HG03558 (cell line): ENCODE measurements at regions not wholly inside any gene's neighbourhood (a gene's known extent, or its start where the extent isn't known, plus 50 kb on each side); places are given as distances from the start of the nearest gene placed in this dataset.
"Not testable (repeated sequence)": the region's sequence is repeated elsewhere in the genome, so short reads cannot be mapped to it uniquely, and the experiment has no call there.

Experiments used
- ATAC-seq: cut with Tn5 transposase; IDR thresholded peaks from one replicate; pipeline ENCODE4 v1.9.1; 2021; ENCODE audit warnings: moderate number of reproducible peaks; ENCODE audit not compliant: unreplicated experiment; ENCODE audit errors: extremely low read depth

DNA sequence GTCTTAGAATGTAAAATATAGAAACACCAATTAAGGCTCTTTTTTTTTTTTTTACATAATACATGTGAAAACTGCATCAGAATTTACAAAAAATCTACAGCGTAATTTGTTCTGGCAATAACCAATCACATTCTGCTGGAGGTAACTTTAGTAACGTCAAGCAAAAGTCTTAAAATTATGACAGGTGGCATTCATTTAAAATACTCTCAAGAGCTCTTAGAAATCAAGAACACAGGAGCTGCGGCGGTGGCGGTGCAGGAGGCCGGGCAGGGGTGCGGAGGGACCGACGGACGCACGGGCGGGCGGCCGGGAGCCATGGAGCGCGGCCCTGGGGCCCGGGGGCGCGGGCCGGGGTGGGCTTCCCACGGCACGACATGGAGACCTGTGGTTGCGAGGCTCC, 202.4 kb downstream of the USP22 start:
- not testable (repeated sequence) for ATAC-seq

DNA sequence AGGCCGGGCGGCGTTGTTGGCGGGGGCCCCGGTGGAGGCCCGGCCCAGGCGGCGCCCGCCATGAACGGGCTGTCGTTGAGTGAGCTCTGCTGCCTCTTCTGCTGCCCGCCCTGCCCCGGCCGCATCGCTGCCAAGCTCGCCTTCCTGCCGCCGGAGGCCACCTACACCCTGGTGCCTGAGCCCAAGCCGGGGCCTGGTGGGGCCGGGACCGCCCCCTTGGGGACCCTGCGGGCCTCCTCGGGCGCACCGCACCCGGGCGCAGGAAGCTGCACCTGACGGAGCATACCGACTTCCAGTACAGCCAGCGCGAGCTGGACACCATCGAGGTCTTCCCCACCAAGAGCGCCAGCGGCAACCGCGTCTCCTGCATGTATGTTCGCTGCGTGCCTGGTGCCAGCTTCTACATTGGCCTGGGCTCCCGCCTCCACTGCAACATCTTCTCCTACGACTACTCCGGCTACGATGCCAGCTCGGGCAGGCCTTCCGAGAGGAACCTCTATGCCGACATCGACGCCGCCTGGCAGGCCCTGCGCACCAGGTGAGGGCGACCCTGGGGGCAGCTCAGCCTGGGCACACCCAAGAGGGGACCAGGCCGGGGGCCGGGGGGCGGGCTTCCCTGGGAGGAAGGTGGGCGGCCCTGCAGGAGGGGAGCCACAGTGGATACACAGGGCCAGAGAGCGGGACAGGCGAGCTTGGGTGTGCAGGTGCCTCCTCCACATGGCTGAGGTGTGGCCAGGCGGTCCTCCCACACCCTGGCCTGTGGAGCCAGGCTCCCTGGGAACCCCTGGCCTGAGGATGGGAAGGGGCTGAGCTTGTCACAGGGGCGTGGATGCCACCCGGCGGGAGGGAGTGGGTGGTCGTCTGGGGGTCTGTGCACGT, 201.6 kb downstream of the USP22 start:
- ATAC-seq: not testable (repeated sequence)

DNA sequence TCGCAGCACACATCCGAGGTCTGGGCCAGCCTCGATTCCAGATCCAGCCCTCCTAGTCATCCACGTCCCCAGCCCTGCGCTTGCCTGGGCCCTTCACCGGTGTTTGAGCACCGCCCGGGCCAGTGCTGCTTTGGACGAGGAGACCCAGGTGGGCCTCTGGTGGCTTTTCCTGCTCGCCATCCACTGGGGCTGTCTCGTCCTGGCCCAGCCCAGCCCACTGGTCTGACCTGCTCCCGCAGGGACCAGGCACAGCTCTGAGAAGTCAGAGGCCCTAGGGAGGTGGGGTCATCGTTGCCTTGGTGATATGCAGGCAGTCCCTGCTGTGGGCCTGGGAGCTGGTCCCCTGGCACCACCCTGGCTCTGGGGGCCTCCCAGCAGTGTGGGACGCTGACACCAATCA, 200.8 kb downstream of the USP22 start:
- not testable (repeated sequence) for ATAC-seq

DNA sequence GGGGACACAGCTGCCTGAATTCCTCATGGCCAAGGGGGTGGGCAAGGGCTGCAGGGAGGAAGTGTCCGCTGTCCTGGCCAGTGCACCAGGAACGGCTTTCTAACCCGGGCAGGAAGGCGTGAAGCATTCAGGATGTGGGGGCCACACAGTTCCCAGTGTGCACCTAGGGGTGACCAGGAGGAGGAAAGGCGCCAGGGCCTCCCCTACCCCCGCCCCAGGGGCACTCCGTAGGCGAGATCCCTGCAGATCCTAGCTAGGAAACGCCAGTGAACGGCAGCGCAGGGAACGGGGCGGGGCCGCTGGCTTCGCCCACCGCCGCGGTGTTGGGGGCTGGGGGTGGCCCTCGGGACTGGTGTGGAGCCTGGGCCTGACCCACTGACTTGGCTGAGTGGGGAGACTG, 199.6 kb downstream of the USP22 start:
- ATAC-seq: not testable (repeated sequence)

DNA sequence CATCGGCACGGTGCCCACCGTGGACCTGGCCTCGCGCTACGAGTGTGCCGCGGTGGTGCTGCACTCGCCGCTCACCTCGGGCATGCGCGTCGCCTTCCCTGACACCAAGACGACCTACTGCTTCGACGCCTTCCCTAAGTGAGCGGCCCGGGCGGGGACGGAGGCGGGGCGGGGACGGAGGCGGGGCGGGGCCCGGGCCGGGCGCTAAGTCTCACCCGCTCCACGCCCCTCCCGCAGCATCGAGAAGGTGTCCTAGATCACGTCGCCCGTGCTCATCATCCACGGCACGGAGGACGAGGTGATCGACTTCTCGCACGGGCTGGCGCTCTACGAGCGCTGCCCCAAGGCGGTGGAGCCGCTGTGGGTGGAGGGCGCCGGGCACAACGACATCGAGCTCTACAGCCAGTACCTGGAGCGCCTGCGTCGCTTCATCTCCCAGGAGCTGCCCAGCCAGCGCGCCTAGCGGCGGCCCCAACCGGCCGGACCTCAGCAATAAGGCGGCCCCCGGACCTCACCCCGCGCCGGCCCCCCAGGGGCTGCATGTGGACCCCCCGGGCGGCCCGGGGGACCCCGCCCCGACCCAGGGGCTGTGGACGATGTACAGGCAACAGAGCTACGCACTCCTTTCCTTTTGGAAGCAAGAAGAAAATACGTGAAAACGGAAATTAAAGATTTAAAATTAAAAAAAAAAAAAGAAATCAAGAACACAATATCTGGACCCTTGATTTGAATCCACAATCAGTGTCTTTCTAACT, 198.8 kb downstream of the USP22 start:
- not testable (repeated sequence) for ATAC-seq

DNA sequence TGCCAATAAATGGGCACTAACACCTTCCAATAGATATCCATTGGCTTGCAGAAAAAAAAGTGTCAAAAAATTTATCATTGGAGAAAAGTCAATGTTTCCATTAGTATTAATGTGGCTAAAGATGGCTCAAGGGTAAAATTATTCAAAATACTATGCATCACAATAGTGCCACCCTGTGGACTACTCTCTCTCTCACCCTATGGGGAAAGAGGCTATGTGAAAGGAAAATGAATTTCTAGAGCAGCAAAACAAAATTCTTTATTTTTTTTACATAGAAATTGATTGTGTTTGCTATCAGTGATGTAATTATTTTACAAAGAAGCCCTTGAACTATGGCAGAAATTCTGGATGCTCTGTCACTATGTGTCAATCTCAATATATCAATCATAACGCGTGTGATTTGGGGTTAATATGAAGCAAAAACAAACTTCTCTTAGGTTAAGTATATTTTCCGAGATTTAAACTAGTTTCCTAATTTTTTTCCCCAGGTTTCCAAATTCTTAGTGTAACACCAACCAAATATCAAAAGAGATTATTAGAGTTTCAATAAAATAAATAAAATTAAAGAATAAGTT, 193.9 kb downstream of the USP22 start:
- ATAC-seq: not testable (repeated sequence)

DNA sequence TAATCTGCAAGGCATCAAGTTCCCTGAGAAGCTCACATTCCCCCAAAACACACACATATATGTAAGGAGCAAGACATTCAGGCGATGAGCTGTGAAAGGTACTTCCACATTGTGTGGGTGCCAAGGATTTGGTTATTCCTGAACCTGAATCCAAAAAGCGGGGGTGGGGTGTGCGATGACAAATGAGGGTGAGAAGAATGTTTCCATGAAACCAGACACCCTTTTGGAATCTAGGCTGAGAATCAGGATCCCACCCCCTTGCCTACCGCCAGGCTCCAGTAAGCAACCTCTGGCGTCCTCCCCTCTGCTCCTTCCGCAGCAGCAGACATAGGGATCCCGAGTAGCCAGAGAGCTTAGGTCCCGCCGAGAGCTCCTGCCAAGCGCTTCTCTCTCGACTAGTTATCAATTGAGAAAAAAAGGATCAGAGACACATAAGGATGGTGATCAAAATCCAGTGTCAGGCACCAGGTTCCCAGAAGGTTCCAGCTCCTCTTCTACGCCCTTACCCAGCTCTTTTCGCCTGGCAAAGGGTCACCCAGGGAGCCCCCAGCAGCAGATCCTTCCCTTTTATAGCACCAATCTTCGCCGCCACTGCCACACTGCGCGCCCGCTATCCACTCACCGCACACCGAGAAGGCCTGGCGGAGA, 191.1 kb downstream of the USP22 start:
- not testable (repeated sequence) for ATAC-seq

DNA sequence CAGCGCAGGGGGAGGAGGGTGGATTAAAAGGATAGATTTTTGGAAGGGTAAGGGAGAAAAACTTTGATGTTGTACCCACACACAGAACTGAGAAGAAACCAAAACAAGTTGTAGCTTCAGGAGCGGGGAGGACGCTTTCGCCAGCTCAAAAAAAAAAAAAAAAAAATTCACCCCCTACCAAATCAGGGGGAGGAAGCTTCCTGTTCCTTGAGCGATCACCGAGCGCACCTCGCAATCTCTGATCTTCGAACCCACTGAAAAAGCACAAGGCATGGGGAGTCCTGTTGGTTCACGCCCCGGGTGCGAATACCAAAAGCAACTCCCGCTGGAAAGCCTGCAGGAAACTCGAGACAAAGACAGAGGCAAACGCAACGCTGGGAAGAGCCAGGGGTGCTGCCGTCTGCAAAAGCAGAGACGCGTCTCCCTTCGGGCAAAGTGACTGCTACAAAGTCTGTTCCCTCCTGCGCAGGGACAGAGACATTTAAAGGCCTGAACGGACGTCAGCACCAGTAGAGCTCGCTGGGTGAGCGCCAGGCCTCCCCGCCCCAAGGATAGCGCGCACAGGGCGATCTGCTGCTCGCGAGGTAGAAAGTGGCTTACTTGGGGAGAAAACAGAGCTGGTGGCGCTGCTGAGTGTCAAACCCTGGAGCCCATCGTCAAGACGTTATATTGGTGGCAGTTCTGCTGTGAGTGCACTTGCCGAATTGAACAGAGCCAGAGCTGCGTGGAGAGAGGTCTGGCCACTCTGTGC, 190.4 kb downstream of the USP22 start:
- no peak for ATAC-seq

DNA sequence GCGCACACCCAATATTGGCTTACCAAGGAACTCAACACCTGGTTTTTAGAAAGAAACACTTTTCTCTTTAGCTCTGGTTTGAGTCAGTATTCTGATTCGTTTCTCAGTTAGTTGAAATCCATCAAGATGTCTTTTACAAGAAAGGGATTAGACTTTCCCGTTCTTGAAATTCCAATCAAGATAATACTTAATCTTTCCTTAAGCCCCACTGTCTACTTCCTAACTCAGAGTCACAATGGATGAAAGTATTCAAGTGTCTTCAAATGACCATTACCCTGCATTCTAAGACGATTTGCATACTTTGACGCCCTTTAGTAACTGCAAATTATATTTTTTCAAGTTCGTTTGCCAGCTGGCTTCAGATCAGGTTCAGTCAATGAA, 189.8 kb downstream of the USP22 start:
- ATAC-seq: no peak

DNA sequence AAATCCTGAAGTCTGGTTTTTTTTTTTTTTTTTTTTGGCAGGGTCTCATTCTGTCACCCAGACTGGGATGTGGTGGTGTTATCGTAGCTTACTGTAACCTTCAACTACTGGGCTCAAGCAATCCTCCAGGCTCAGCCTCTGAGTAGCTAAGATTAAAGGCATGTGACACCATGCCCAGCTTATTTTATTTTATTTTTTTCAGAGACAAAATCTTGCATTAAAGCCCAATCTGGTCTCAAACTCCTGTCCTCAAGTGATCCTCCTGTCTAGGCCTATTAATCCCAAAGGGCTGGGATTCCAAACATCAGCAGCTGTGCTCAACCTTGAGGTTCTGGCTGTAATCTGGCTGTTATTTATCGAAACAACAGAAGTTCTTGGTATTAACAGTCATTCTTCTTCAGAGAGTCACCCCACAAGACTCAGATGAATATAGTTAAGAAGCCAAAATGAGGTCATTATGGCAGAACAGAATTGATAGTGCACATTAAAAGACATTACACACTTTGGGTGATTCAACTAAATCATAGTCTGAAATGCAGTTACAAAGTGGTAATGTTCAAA, 186.8 kb downstream of the USP22 start:
- ATAC-seq: not testable (repeated sequence)

DNA sequence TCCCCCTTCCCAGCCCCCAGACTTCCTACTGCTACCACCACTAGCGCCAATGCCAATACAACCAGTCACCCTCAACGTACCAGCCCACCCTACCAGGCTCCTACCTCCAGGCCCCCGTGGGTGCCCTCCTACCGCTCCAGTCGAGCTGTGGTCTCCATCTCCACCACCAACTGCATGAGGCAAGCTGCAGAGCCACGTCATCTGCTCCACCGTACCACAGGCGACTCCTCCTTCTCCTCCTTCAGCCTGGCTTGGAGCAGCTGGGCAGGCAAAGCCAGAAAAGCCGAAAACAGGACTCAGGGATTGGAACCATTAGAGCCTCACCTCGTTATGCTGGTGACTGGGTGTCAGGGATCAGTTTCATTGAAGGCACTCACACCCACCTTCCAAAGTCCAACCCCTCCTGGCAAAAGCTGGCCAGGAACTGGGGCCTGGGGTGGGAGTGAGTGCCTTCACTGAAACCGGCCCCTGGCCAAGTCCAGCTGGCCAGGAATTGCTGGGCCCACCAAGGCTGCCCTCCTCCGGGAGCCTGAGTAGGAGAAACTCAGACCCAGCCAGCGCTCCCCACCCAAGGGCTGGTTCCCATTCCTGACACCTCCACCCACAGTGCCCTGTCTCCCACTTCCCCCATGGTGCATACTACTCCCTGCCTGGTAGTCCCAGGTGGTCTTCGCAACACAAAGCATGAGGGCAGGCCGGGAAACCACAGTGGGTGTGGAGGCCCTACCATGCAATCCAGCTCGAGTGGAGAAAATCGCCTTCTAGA, 176.2 kb downstream of the USP22 start:
- ATAC-seq: not testable (repeated sequence)

DNA sequence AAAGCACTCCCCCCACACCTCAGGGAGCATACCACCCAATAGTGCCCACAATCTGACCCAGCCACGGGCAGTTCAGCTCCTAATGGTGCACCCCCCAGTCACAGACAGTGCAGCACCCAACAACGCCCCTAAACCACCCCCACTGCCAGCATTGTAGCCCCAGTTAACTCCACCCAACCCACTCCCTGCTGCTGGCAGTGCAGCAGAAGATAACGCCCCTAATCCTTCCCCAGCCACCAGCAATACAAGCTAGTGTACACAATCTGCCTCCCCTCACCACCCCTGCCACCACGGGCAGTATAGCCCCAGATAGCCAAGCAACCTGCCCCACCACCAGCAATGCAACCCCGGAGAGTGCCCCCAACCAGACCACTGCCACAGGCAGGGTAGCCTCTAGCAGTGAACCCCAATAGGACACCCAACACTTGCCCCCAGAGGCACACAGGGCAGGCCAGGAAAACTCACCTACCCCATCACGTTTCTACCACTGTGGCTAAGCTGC, 175.3 kb downstream of the USP22 start:
- ATAC-seq: not testable (repeated sequence)

DNA sequence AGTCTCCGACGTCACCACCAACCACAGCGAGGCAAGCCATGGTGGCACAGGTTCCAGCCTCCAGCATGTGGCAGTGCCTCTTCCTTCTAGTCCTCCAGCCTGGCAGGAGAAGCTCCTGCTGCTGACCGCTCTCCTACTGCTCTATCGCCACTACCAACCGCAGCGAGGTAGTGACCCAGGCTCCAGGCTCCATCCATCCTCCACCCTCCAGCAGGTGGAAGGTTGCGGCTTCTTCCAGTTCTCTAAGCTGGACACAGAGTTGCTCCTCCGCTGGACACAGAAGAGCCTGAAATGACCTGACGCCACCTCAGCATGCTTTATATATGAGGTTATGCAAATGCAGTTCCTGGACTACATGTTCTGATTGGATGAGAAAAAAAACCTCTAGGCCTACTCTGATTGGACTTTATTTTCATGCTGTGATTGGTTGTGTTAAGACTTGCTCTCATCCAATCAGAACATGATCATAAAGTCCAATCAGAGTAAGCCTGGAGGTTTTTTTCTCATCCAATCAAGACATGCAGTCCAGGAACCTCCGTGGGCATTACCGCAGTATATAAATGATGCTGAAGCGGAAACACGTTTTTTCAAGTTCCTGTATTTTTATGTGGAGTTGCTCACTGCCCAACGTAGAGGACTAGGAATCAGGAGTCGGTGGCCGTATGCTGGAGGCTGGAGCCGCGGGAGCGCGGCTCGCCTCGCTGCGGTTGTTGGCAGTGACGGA, 174.7 kb downstream of the USP22 start:
- not testable (repeated sequence) for ATAC-seq

DNA sequence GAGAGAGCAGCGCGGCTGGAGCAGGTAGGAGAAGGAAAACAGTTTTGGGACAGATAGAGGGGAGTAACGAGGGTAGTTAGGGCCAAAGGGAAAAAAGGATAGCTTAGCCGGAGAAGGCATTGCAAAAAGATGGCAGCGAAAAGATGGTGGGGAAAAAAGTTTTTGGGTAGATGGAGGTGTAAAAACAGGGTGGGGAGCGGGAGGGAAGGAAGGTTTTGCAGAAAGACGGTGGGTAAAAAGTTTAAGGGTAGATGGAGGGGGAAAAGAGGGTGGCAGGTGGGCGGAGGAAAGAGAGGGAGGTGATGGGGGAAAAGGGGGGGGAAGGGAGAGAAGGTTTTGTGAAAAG, 174.2 kb downstream of the USP22 start:
- ATAC-seq: not testable (repeated sequence)

DNA sequence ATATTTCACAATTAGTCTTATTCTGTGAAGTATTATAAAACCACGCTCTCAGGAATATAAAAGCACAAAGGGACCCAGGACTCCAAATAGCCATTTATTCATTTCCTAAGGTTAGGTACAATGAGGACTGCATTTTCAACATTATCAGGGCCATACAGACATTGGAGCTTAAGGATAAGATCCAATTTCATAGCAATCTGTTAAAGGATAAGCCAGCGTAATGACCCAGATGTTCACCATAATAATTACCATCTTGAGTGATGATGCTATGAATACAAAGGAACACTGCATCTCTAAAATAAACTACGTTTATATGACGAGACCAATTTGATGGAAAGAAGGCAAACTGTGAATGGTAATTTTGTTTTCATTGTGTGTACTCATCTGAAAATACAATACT, 169.6 kb downstream of the USP22 start:
- ATAC-seq: not testable (repeated sequence)

DNA sequence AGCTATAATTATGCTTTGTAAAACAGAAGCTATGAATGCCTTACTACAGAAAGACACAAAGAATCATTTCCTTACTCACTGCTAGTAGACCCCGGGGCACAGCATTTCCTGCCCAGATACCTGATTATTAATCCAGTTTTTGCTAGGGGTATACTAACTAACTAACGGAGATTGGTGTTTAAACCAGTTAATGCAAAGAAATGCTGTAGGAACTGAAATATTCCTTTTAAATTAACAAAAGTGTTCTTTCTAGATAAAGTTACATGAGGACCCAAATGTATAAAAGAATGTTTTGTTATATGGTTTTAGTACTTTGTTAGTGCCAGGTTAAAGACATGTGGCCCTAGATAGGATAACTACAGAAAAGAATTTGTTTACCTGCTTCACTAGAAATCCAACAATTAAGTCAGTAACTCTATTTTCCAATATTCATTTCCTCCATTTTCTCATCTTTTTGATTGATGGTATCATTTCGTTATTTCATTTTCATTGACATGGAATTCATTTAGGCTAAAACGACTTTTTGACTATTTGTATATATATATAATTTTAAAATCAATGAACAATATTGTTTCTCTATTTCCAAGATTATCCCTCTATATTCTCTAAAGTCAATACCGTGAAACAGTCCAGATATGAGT, 169.0 kb downstream of the USP22 start:
- not testable (repeated sequence) for ATAC-seq

DNA sequence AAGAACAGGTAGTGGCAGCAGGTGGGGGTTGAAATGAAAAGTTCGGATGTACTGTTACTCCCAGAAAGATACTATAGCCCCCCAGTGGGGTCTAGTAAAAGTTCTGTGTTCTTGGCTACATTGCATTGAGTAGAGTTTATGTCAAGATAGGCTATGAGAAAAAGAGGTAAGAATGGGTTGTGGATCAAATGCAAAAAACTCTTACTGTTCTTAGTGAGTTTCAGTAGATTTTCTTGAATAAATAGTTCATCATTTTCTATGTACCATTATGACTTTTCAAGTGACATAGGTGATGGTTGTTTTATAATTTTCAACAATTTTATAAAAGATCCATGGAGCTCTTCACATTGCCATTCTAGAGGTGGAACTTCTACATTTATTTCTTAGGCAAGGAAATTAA, 165.4 kb downstream of the USP22 start:
- not testable (repeated sequence) for ATAC-seq

DNA sequence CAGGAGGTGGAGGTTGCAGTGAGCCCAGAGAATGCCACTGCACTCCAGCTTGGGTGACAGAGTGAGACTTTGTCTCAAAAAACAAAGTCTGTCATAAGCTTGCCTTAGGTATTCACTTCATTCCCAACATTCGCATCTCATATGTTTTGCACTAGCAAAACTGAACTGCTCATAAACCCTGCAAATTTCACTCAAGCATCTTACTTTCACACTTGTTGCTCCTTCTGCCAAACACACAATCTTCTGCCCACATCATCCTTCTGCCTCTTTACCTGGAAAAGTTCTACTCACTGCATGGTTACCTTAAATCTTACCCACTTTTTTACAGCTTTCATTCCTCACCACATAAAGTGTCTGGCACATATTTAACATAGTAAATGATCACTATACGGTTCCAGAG, 152.5 kb downstream of the USP22 start:
- ATAC-seq: no peak
